HEK293 (cell line): ENCODE measurements at regions not wholly inside any gene's neighbourhood (a gene's known extent, or its start where the extent isn't known, plus 50 kb on each side); places are given as distances from the start of the nearest gene placed in this dataset.

ENCODE experiments used
- CTCF ChIA-PET: fragments of 350-600 bp; formaldehyde crosslinking; extraction: SDS; loops from one replicate; lab custom pipeline; 2021; ENCODE audit warnings: antibody characterized with exemption; lab: Yijun Ruan, JAX
- POLR2A ChIA-PET: fragments of 300-600 bp; formaldehyde crosslinking; extraction: SDS; loops from one replicate; lab custom pipeline; 2020; ENCODE audit warnings: antibody characterized with exemption, inconsistent platforms; lab: Yijun Ruan, JAX
- H3K27ac ChIP-seq: fragments of 200-500 bp; sonication (Bioruptor generic); 2 replicates; pipeline ENCODE4 v1.5.1; 2014; ENCODE audit warnings: low read depth, low read length, control low read depth, inconsistent platforms; ENCODE audit errors: extremely low read depth
- H3K36me3 ChIP-seq, 2 experiments: fragments of 200-500 bp in 1 of 2; sonication (Bioruptor generic) in 1 of 2; 1 replicate in 1 of 2; 2 replicates in 1 of 2; pipeline ENCODE4 v1.5.1; 2014 to 2017; ENCODE audit warnings: inconsistent platforms in 2 of 2, low read length in 2 of 2; ENCODE audit not compliant: control insufficient read depth in 2 of 2, insufficient read depth in 1 of 2
- H3K4me1 ChIP-seq: fragments of 200-500 bp; sonication (Bioruptor generic); 2 replicates; pipeline ENCODE4 v1.5.1; 2014; ENCODE audit warnings: mild to moderate bottlenecking, low read length, inconsistent platforms; ENCODE audit not compliant: control insufficient read depth, insufficient read depth
- H3K4me3 ChIP-seq: 2 replicates; pipeline ENCODE4 v1.5.1; 2011; ENCODE audit warnings: low read depth, mild to moderate bottlenecking, control low read depth, low read length, moderate library complexity
- H3K9me3 ChIP-seq: fragments of 200-500 bp; sonication (Bioruptor generic); 2 replicates; pipeline ENCODE4 v1.5.1; 2014; ENCODE audit warnings: low read depth, low read length, inconsistent platforms; ENCODE audit not compliant: control insufficient read depth, insufficient read depth
- GLIS1 ChIP-seq: fragments of 450-650 bp; formaldehyde crosslinking; IDR thresholded peaks from 2 replicates; pipeline ENCODE4 v1.5.1; 2016; ENCODE audit warnings: missing biosample characterization, missing genetic modification characterization
- GLIS2 ChIP-seq: fragments of 450-650 bp; formaldehyde crosslinking; IDR thresholded peaks from 2 replicates; pipeline ENCODE4 v1.5.1; 2016; ENCODE audit warnings: missing biosample characterization, missing genetic modification characterization
- KLF7 ChIP-seq: fragments of 450-650 bp; formaldehyde crosslinking; IDR thresholded peaks from 2 replicates; pipeline ENCODE4 v1.5.1; 2016; ENCODE audit warnings: missing biosample characterization, missing genetic modification characterization, borderline replicate concordance
- MZF1 ChIP-seq: fragments of 450-650 bp; formaldehyde crosslinking; IDR thresholded peaks from 2 replicates; pipeline ENCODE4 v1.5.1; 2017; ENCODE audit warnings: missing biosample characterization, missing genetic modification characterization, borderline replicate concordance
- PRDM6 ChIP-seq: fragments of 450-650 bp; formaldehyde crosslinking; IDR thresholded peaks from 2 replicates; pipeline ENCODE4 v1.5.1; 2017; ENCODE audit warnings: missing biosample characterization, missing genetic modification characterization
- RBAK ChIP-seq: fragments of 450-650 bp; formaldehyde crosslinking; IDR thresholded peaks from 2 replicates; pipeline ENCODE4 v1.5.1; 2016; ENCODE audit warnings: missing biosample characterization, missing genetic modification characterization
- REST ChIP-seq: fragments of 450-650 bp; formaldehyde crosslinking; IDR thresholded peaks from 2 replicates; pipeline ENCODE4 v1.5.1; 2016; ENCODE audit warnings: missing biosample characterization, missing genetic modification characterization
- SP2 ChIP-seq: fragments of 450-650 bp; formaldehyde crosslinking; IDR thresholded peaks from 2 replicates; pipeline ENCODE4 v1.5.1; 2016; ENCODE audit warnings: missing biosample characterization, missing genetic modification characterization
- ZBTB6 ChIP-seq: fragments of 450-650 bp; formaldehyde crosslinking; IDR thresholded peaks from 2 replicates; pipeline ENCODE4 v1.5.1; 2017; ENCODE audit warnings: missing biosample characterization, missing genetic modification characterization
- ZNF16 ChIP-seq: fragments of 450-650 bp; formaldehyde crosslinking; IDR thresholded peaks from 2 replicates; pipeline ENCODE4 v1.5.1; 2016; ENCODE audit warnings: low read depth, missing biosample characterization, missing genetic modification characterization
- ZNF174 ChIP-seq: fragments of 450-650 bp; formaldehyde crosslinking; IDR thresholded peaks from 2 replicates; pipeline ENCODE4 v1.5.0; 2017; ENCODE audit warnings: missing biosample characterization, mild to moderate bottlenecking, missing genetic modification characterization
- ZNF211 ChIP-seq: fragments of 450-650 bp; formaldehyde crosslinking; IDR thresholded peaks from 2 replicates; pipeline ENCODE4 v1.5.1; 2016; ENCODE audit warnings: low read depth, missing biosample characterization, missing genetic modification characterization
- ZNF292 ChIP-seq: fragments of 450-650 bp; formaldehyde crosslinking; IDR thresholded peaks from 2 replicates; pipeline ENCODE4 v1.5.1; 2016; ENCODE audit warnings: low read depth, missing biosample characterization, missing genetic modification characterization, borderline replicate concordance
- ZNF311 ChIP-seq: fragments of 450-650 bp; formaldehyde crosslinking; IDR thresholded peaks from 2 replicates; pipeline ENCODE4 v1.5.1; 2017; ENCODE audit warnings: missing biosample characterization, missing genetic modification characterization, borderline replicate concordance
- ZNF366 ChIP-seq: fragments of 450-650 bp; formaldehyde crosslinking; conservative IDR thresholded peaks from 2 replicates; pipeline ENCODE4 v1.5.1; 2016; ENCODE audit warnings: missing biosample characterization, missing genetic modification characterization
- ZNF549 ChIP-seq: fragments of 450-650 bp; IDR thresholded peaks from 2 replicates; pipeline ENCODE4 v1.5.1; 2018; ENCODE audit warnings: missing biosample characterization, missing genetic modification characterization, mild to moderate bottlenecking, inconsistent platforms, moderate library complexity
- ZNF600 ChIP-seq: fragments of 450-650 bp; formaldehyde crosslinking; IDR thresholded peaks from 2 replicates; pipeline ENCODE4 v1.5.1; 2016; ENCODE audit warnings: missing biosample characterization, missing genetic modification characterization
- ZNF624 ChIP-seq: fragments of 450-650 bp; formaldehyde crosslinking; IDR thresholded peaks from 2 replicates; pipeline ENCODE4 v1.5.1; 2017; ENCODE audit warnings: missing biosample characterization, missing genetic modification characterization
- ZNF692 ChIP-seq: fragments of 450-650 bp; formaldehyde crosslinking; IDR thresholded peaks from 2 replicates; pipeline ENCODE4 v1.5.1; 2016; ENCODE audit warnings: missing biosample characterization, missing genetic modification characterization
- ZNF777 ChIP-seq: fragments of 450-650 bp; formaldehyde crosslinking; IDR thresholded peaks from 2 replicates; pipeline ENCODE4 v1.5.1; 2017; ENCODE audit warnings: missing biosample characterization, missing genetic modification characterization, borderline replicate concordance
- ZSCAN16 ChIP-seq: fragments of 450-650 bp; formaldehyde crosslinking; IDR thresholded peaks from 2 replicates; pipeline ENCODE4 v1.5.1; 2016; ENCODE audit warnings: missing biosample characterization, missing genetic modification characterization
- TF ChIP-seq, protein P1 (sequence below): fragments of 450-650 bp; formaldehyde crosslinking; conservative IDR thresholded peaks from 2 replicates; pipeline ENCODE4 v1.5.1; 2016; ENCODE audit warnings: low read depth, missing biosample characterization, missing genetic modification characterization

GRCh38 chr7:46982928-46983327 lies 599.0 kb downstream of the TNS3 start (continued):
- TF ChIP-seq ZNF692 (tag by site-specific recombination) (no peak), ZNF174 (tag by site-specific recombination) (no peak)

DNA sequence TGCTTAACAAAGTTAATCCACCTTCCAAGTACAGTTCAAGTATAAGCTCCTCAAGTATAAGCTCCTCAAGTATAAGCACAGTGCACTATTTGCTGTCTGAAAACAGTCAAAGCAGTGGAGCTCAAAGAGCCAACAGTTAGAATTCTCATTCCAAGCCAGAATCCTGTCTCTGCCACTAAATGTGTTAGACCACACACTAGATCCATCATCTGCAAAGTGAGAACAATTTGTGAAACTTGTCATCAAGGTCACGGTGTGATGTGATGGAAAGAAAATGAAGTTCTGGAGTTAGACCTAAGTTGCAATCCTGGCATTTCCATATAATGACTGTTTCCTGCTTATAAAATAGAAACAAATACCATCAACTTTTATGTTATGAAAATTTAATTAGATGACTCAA lies 602.5 kb downstream of the TNS3 start:
- ChIA-PET CTCF (interaction anchor here (0.6 to 1.6 kb wide), 4 partner anchors 121 to 896 kb away, joined by 3 to 4 read pairs (median 3); no protein-coding TSS in a partner anchor), POLR2A (no interaction called here)
- Histone ChIP-seq H3K27ac (no peak overlapping the region), H3K4me1 (no peaks in the 10 kb centered on the region), H3K36me3 (no peaks in the 10 kb centered on the region), H3K9me3 (no peaks in the 10 kb centered on the region), H3K4me3 (no peak overlapping the region)
- TF ChIP-seq ZNF311 (no peak), ZSCAN16 (no peak), REST (no peak), ZNF211 (tag by site-specific recombination) (no peak), MZF1 (no peak), ZNF600 (tag by site-specific recombination) (no peak), RBAK (tag by site-specific recombination) (no peak), PRDM6 (no peak), ZNF549 (tag by site-specific recombination) (no peak), GLIS2 (tag by site-specific recombination) (no peak)
- TF ChIP-seq, all 188 proteins: peak for 0

- H3K27ac ChIP-seq: no peak overlapping the region
- H3K4me1 ChIP-seq: no peaks in the 10 kb centered on the region
- ChIA-PET POLR2A (no interaction called here), CTCF (interaction anchor here (0.7 kb wide), 2 partner anchors 813 to 1013 kb away, joined by 3 read pairs; no protein-coding TSS in a partner anchor)
- H3K4me3 ChIP-seq: no peak overlapping the region
- no peaks in the 10 kb centered on the region for H3K36me3 ChIP-seq
- H3K9me3 ChIP-seq: no peaks in the 10 kb centered on the region
- TF ChIP-seq ZBTB6 (tag by site-specific recombination): no peak
- no peak for TF ChIP-seq KLF7 (tag by site-specific recombination)
- TF ChIP-seq, protein P1, sequence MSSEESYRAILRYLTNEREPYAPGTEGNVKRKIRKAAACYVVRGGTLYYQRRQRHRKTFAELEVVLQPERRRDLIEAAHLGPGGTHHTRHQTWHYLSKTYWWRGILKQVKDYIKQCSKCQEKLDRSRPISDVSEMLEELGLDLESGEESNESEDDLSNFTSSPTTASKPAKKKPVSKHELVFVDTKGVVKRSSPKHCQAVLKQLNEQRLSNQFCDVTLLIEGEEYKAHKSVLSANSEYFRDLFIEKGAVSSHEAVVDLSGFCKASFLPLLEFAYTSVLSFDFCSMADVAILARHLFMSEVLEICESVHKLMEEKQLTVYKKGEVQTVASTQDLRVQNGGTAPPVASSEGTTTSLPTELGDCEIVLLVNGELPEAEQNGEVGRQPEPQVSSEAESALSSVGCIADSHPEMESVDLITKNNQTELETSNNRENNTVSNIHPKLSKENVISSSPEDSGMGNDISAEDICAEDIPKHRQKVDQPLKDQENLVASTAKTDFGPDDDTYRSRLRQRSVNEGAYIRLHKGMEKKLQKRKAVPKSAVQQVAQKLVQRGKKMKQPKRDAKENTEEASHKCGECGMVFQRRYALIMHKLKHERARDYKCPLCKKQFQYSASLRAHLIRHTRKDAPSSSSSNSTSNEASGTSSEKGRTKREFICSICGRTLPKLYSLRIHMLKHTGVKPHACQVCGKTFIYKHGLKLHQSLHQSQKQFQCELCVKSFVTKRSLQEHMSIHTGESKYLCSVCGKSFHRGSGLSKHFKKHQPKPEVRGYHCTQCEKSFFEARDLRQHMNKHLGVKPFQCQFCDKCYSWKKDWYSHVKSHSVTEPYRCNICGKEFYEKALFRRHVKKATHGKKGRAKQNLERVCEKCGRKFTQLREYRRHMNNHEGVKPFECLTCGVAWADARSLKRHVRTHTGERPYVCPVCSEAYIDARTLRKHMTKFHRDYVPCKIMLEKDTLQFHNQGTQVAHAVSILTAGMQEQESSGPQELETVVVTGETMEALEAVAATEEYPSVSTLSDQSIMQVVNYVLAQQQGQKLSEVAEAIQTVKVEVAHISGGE (tag by site-specific recombination): no peak
- no peak for TF ChIP-seq ZNF777 (tag by site-specific recombination)
- no peak for TF ChIP-seq ZNF16 (tag by site-specific recombination)
- no peak for TF ChIP-seq GLIS1 (tag by site-specific recombination)
- TF ChIP-seq ZNF366 (tag by site-specific recombination): no peak
- TF ChIP-seq ZNF624 (tag by site-specific recombination): no peak
- TF ChIP-seq SP2 (tag by site-specific recombination): no peak
- TF ChIP-seq ZNF292 (tag by site-specific recombination): no peak
These were observed 606.4 kb downstream of the TNS3 start for GRCh38 chr7:46975493-46975892.
